GM12874 (cell line): ENCODE measurements at regions not wholly inside any gene's neighbourhood (a gene's known extent, or its start where the extent isn't known, plus 50 kb on each side); places are given as distances from the start of the nearest gene placed in this dataset.

Experiments used
- CTCF ChIP-seq: IDR thresholded peaks from 2 replicates; pipeline ENCODE4 v1.5.1; 2011; ENCODE audit warnings: low read depth, mild to moderate bottlenecking, control low read depth, low read length, moderate library complexity; ENCODE audit not compliant: insufficient read depth

- TF ChIP-seq CTCF: no peak
Measured at GRCh38 chr13:109880371-109881346, 94.3 kb upstream of the IRS2 start.

GRCh38 chr13:109879338-109879737, 93.0 kb upstream of the IRS2 start:
- no peak for TF ChIP-seq CTCF

GRCh38 chr13:109877809-109878208, 91.4 kb upstream of the IRS2 start:
- TF ChIP-seq CTCF: no peak

GRCh38 chr13:109875746-109876145, 89.4 kb upstream of the IRS2 start:
- TF ChIP-seq CTCF: no peak

GRCh38 chr13:109874484-109875454, 88.4 kb upstream of the IRS2 start:
- TF ChIP-seq CTCF: no peak

- no peak for TF ChIP-seq CTCF
Measured at GRCh38 chr13:109873351-109874123, 87.2 kb upstream of the IRS2 start.
